NCI-H2029 (cell line): ENCODE measurements at regions not wholly inside any gene's neighbourhood (a gene's known extent, or its start where the extent isn't known, plus 50 kb on each side); places are given as distances from the start of the nearest gene placed in this dataset.
A peak's percentile ranks its signal among the peaks of the same experiment; 100 is the strongest.
"Not testable (repeated sequence)": the region's sequence is repeated elsewhere in the genome, so short reads cannot be mapped to it uniquely, and the experiment has no call there.

Experiments used
- DNase-seq: peaks from one replicate; lab custom pipeline; 2025; lab: John Stamatoyannopoulos, UW

DNA sequence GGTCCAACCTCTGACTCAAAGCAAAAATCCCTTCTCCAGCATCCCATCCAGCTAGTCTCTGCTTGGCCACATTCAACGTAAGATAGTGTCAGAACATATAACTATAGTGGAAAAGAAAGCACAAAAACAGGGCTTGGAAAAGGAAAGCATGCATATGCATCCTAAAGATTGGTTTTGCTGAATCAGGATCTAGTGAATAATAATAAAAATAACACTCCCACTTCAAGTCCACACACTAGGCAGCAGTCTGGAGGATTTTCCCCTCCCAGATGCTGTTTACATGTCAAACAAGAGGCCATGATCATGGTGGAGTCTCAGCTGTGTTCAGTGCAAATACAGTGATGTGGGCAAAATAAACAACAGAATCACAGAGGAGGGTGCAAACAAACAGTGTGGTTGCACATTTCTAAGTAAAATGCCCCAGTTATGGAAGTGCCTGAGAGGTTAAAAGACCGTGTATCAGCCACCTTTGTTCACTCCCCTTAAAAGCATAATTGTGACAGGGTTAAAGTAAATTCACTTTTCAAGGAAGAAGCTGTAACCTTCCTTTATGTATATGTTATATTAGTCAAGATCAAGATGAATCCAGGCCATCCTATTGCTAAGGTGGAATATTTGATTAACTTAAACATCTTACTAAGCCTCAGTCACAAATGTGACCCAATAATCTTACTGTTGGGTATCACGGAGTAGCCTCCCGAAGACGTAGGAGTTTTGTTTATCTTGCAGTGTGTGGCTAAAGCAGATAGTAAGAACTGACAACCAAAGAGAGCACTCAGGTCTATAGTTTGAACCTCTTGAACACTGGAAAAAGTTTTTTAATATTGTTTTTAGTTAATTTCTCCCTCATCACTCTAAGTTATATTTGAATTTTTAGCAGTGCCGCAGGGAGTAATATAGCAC, 424.5 kb downstream of the SOX2 start:
- peak; percentile 69 for DNase-seq

DNA sequence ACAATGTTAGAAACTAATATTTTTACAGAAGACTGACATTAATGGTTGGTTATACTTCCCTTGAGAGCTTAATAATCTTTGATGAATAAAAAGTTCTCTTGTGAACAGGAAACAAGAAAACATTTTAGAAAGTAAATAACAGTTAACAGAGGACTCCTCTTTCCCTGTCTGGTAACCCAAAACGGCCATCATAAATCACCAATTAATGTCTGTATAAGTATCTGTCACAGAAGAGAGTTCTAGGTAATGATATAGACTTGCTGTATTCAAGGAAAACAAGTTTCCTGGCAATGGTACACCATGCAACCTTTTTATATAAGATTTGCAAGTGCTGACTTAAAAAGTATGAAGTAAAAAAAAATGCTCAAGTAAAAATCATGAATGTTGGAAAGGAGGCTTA, 426.7 kb downstream of the SOX2 start:
- DNase-seq: no peak

DNA sequence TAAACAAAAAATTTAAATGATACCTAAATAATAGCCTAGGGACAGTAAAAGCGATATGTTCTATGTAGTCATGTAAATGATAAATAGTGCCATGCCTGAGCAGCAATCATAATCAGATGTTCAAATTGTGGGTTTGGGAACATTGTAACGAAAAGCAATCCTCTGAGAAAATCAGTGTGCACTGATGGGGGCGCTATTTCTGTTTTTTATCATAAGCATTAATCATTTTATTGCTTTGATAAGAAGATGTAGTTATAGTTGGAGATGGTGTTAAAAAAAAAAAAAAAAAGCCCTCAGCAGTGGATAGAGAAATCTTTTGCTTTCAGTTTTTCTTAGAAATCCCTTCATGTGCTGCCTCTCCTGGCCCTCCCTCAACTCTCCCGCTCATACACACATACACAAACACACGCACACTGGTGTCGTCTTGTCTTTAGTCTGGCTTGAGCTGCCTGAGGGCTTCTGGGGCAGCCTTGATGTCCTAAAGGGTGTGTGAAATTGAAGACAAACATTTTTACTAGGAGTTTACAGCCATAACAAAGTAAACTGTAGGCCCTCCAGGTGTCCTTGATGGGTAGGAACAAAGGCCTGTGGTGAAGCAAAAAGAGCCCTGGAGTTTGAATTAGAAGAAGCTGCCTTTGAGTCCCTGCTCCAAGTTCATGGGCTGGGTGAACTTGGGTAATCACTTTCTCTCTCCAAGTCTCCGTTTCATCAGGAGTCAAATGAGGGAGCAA, 428.1 kb downstream of the SOX2 start:
- DNase-seq: no peak

DNA sequence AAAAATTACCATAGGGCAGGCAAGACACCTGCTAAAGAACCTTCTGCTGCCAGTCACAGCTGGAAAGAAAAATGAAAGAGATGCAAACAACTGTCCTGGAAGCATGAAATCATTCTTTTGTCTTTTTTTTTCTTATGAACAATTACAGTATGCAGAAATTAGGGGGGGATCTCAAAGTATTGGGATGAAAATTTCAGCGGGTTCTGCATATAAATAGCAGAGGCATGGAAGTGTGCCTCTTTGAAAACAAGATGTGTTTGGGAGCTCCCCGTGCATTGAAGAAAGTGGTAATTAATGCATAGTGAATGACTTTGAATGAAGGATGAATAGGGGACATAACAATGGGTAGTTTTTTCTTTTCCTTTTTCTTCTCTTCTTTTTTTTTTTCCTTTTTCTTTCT, 431.2 kb downstream of the SOX2 start:
- DNase-seq: no peak

DNA sequence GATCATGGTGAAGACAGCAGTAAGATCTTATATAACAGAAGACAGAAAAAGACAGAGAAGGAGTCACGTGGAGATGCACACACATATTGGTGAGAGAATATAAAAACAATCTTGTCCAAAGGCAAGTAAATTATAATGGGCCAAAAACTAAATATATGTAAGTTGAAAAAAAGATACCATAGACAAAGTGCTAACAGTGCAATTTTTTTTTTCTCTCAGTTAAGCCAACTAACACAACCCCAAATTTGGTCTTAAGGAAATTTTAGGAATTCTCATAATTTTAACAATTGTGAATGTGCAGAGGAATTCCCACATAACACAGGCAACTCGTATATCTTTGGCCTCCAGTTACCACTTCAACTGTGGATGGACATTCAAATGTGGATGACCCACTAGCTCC, 432.2 kb downstream of the SOX2 start:
- no peak for DNase-seq

DNA sequence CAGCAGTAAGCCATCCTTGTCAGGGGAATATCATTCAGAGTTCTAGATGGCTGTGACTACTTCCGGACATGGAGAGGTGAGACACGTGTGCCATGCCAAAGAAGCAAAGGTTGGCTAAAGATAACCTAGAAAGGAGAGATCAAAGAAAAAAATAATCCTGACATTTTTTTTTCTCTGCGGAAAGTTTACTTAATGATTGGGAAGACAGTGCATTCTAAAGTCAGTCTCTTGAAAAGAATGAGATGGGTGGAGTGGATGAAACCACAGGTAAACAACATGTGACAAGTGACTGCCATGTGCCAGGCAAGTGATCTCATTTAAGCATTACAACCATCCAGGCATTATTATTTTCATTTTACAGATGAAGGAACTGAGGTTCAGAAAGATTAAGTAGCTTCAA, 436.6 kb downstream of the SOX2 start:
- peak; percentile 53 for DNase-seq

DNA sequence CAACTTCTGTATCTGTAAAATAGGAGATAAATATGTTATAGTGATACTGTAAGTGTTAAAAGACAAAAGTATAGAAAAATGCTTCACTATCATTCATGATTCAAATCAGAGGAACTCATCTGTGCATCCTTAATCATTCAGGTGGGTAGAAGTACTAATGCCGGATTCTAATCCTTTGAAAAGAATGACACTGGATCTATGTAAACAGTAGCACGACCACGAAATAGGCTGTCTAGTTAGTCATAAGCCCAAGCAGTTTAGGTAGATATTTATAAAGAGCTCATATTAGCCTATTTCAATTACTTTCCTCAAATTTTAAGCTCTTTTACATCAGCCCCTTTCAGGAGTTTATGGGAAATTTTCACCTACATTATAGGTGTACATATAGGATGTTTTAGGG, 437.9 kb downstream of the SOX2 start:
- DNase-seq: no peak

DNA sequence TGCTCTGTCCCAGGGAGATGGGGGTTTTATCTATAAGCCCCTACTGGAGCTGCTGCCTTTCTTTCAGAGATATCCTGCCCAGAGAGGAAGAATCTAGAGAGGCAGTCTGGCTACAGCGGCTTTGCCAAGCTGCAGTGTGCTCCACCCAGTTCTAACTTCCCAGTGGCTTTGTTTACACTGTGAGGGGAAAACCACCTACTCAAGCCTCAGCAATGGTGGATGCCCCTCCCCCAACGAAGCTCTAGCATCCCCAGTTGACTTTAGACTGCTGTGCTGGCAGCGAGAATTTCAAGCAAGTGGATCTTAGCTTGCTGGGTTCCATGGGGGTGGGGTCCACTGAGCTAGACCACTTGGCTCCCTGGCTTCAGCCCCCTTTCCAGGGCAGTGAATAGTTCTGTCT, 444.6 kb downstream of the SOX2 start:
- DNase-seq: not testable (repeated sequence)

DNA sequence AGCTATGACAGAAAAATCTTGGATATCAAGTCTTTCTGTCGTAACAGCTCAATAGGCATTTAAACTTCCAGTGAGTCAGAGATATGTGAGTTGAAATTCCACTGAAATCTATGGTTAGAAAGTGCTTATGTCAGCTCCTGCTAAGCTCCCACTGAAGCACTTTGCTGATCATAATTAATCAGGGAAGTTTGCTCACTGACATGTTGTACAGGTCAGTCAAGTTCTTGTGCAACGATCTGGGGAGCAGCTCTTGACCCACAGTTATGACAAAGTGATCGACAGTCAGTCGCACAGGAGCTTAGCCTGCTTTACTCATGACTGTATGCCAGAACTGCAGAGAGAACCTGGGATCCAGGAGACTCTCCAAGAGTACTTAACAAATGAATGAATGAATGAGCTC, 453.5 kb downstream of the SOX2 start:
- DNase-seq: no peak

DNA sequence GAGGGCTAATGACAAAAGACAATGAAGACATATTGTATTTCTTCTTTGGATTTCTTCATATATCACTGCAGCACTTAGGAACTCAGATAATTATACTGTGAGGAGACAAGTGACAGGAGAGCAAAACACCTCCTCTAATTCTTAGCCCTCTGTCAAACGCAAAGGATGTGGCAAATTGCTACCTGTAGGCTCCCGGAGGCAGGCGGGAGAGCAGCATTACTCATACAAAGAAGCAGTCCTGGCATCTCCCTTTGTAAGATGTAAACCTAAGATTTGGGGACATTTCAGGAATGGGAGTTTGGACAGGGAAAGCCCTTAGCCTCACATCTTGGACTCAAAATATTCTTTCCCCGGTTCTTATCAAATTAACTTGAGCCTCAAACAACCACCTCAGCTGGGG, 460.8 kb downstream of the SOX2 start:
- no peak for DNase-seq

DNA sequence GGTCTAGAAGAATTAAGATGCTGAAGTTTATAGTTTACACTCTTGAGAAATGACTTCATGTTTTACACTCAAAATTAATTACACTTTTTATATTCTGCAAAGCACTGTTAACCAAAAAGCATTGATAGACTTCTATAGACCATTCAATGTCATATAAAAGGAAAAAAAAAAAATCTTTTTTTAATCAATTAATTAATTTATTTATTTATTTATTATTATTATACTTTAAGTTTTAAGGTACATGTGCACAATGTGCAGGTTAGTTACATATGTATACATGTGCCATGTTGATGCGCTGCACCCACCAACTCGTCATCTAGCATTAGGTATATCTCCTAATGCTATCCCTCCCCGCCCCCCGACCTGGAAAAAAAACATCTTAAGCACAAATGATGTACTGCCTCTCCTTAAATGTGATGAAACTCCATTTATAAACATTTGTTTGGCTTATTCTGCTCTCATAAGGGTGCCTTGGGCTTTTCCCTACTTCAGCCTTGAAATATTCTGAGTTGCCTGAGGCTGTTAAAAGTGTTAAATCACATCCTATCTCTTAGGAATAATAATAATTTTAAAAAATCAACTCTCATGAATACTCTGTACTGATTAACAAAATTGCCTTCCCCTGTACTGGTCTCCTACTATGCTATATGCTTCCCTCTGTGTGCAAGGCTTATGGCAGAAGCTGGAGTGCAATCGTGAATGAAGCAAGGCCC, 466.9 kb downstream of the SOX2 start:
- DNase-seq: no peak

DNA sequence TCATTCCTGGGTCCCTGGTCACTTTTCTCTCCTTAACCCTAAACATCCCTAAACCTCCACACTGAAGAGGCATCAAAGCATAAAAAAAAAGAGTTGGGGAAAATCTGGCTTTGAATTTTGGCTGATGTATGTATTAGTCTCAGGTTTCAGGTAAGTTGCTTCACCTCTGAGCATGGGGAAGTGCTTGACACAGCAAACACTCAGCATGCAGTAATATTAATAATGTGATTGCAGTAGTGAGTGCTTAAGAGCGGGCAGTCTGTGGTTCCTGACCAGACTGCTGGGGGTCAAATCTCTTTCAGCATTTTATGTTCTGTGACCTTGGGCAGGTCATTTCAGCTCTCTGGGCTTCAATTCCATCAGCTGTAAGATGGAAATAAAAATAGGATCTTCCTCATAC, 467.9 kb downstream of the SOX2 start:
- DNase-seq: peak; percentile 26

DNA sequence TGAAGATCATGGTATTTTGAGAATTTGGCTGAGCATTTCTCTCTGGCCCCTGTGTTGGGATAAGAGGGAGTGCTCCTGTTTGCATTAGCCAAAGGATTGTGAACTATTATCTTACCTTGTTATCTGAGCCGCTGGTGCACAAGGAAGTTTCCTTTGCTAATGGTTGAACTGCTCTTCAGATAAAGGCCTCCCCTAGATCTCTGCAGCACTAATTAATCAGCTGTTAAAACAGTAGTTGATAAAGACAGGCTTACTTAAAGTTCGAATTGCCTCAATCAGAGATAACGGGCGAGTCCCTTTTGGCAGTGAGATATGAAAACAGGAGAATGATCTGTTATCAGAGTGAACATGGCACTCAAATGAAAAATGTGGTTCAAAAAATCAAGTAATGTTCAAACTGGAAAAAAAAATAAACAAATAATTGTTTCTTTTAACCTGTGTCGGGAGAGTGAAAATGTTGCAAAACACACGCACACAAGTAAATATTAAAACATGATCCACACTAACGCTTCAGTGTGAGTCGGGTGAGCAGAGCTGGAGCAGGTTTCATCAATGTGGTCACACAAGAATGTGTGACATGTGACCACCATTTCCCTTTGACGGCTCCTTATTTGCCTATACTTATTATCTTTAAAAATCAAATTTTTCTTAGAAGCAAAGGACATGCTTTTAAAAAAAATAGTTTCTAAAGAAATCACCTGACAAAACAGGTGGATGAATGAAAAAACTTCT, 469.1 kb downstream of the SOX2 start:
- peak; percentile 10 for DNase-seq

DNA sequence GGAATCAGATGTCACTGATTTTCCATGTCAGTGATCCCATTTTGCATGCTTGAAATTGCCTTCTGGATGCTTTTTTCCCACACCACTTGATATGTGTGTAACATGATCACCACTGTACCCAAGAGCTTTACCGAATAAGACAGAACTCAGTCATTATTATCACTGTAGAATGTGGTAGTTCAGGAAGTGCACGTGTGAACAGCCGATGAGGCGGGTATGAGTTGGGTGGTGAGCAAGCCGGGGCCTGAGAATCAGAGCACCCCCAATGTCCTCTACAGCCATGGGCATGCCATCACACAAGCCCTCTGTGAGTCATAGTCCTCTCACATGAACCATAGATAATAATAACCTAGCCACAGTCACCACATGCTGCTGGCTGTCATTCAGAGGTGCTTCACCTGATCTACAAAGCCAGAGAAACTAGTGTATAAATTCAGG, 470.8 kb downstream of the SOX2 start:
- peak; percentile 84 for DNase-seq

DNA sequence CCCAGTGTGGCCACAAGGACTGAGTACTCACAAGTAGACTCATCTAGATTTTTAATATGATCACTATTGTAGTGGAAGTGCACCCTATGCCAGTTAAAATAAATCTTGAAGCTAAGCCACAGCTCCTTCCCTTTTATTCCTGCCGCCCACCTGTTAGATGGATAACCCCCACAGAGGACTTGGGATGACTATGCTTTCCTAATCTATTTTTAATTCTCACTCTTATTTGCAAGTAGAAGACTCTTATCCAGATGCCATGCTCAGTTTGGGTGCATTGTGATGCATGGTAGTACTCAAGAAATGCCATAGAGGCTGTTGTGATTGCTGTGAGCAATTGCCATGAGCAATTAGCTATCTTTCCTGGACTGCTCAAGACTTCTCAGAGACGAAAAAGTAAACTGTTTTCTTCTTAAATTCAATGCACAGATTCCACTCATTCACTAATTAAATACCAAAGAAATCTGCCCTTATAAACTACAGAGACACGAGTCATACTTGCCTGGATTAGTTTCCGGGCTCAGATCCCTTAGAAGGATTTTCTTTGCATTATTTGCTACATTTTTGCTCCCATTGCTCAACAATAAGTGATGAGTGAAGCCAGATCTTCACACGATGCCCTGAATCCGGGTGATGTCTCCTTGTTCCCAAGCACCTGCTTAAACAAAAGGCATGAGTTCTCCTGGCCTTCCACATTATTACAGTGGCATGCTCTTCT, 472.1 kb downstream of the SOX2 start:
- DNase-seq: no peak

DNA sequence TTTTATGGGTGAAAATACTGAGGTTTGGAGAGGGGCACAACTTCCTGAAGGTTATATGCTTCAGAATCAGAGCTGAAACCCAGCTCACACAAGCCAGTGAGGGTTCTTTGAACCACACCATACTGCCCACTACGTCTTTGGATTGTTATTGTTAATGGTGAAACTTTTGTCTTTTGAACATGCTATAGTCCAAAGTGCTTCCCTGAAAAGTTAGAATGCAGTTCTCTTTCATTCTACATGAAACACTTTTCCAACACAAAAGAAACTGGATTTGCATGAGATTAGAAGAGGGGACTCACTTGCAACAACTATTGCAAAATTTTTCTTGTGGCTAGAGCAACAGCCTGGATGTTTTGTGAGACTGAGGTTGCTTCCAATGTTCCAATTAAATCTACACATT, 473.6 kb downstream of the SOX2 start:
- no peak for DNase-seq

DNA sequence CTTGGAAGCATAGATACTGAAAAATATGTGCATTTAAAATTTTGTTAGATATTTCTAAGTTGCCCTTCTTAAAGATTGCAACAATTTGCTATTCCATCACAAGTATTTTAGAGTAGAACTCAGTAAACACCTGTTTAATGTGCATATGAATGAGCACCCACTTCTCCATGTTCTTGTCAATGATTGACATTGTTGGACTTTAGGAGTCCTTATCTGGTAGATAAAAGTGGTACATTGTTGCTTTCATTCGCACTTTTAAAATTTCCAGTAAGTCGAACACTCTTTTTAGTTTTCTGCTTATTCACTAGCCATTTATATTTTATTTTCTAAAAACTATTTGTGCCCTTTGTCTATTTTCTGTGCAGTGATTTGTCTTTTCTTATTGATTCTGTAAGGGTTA, 478.3 kb downstream of the SOX2 start:
- DNase-seq: no peak

DNA sequence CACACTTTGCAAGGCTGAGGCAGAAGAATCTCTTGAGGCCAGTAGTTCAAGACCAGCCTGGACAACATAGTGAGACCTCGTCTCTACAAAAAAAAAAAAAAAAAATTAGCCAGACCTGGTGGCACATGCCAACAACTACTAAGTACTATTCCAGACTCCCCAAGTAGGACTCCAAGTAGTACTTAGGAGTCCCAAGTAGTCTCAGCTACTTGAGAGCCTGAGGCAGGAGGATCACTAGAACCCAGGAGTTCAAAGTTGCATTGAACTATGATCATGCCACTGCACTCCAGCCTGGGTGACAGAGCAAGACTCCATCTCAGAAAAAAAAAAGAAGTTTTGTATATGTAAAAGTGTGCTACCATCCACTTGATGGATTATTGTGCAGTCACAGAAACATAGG, 486.6 kb downstream of the SOX2 start:
- no peak for DNase-seq

DNA sequence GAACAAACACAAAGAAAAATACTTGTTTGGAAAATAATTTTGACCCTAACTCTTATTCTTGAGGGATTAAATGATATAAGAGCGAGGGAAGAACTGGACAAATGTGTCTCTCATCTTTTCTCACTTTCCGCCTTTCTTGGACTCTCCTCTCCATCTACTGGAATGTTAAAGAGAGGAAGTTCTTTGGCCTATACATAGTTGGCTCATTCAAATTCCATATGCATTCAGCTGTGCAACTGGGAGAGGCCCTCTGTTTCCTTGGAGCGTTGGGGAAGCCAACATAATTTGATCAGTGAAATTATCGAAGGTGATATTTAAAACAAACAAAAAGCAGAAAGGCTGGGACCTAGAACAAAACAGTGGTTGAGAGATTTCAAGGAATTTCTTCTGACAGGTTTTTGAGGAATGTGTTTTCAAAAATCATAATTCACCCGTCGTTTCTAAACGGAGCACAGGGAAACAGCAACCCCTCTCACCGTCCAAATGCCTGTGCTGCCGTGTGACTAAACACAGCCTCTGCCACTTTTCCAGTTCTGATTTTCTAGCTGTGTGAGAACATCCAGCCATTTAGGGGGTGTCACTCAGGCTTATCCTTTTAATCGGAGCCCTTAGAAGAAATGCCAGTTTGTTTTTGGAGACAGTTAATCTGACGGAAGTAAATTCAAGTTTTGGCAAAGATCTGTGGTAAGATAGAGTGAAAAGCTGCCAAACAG, 489.9 kb downstream of the SOX2 start:
- no peak for DNase-seq

DNA sequence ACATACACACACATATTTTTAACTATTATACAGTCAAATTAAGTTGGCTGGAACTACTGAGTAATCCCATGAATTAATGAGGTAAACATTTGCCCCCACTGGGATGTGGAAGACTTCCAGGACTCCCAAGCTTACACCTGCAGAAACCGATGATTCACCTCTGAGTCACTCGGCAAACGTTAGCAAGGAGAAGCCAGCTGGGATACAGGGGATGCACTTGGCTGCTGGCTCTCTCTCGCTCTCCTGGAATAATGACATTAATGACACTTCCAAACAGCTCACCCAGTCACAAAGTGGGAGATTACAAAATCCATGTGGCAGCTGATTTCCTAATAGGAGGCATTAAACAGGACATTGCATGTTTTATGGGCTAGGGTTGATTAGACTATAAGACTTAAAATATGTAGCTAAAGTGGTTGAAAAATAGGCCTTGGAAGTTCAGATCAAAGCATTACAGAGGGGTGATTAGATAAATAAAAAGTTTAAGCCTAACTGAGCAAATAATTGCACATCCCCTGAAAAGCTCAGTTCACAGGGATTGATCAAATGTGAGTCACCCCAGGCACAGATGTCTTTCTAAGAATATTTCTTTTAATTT, 500.9 kb downstream of the SOX2 start:
- DNase-seq: peak; percentile 91
